ENCODE measurements at regions not wholly inside any gene's neighbourhood (a gene's known extent, or its start where the extent isn't known, plus 50 kb on each side); places are given as distances from the start of the nearest gene placed in this dataset.
"Not testable (repeated sequence)": the region's sequence is repeated elsewhere in the genome, so short reads cannot be mapped to it uniquely, and the experiment has no call there.

GRCh38 chr7:65302883-65303282 is 70.8 kb upstream of the ZNF92 start:
- TF ChIP-seq POLR2A (IDR thresholded peaks at IDR 0.05) (no peak), POLR2AphosphoS5 (IDR thresholded peaks at IDR 0.05) (no peak), CTCF (IDR thresholded peaks at IDR 0.05) (no peak), EP300 (IDR thresholded peaks at IDR 0.05) (no peak)
- H3K4me1 ChIP-seq, result peaks cover 0 to 3% (median 0%) of the 10 kb centered on the region in 3 donors
- WGBS, 2 donors (ENCODE audit: low coverage in 1 of 2), result 86% methylated on average over 1 of the region's 1 CpG; no CpG with 5 or more reads in 1 of the 2 donors
- no peaks in the 10 kb centered on the region for H3K36me3 ChIP-seq
- no peak for ATAC-seq
- no peak overlapping the region for H3K4me3 ChIP-seq
- H3K27me3 ChIP-seq, result peaks cover 30% of the 10 kb centered on the region
- H3K9me3 ChIP-seq, result no peaks in the 10 kb centered on the region
- no peak overlapping the region for H3K27ac ChIP-seq

- H3K27ac ChIP-seq, result no peak overlapping the region
- no peak for ATAC-seq
- no peak overlapping the region for H3K4me3 ChIP-seq
- H3K36me3 ChIP-seq, result no peaks in the 10 kb centered on the region
- no peak for TF ChIP-seq POLR2AphosphoS5 (IDR thresholded peaks at IDR 0.05)
- no peak for TF ChIP-seq POLR2A (IDR thresholded peaks at IDR 0.05)
- TF ChIP-seq EP300 (IDR thresholded peaks at IDR 0.05), result no peak
- TF ChIP-seq CTCF (IDR thresholded peaks at IDR 0.05), result no peak
- WGBS, 2 donors (ENCODE audit: low coverage in 1 of 2), result 14 to 44% methylated on average over 2 of the region's 2 CpGs
- no peaks in the 10 kb centered on the region for H3K9me3 ChIP-seq
- H3K27me3 ChIP-seq, result peaks cover 19% of the 10 kb centered on the region
- no peaks in the 10 kb centered on the region for H3K4me1 ChIP-seq
Measured at GRCh38 chr7:65301007-65301406, 72.6 kb upstream of the ZNF92 start.

- Histone ChIP-seq H3K4me3 (no peak overlapping the region), H3K4me1 (no peaks in the 10 kb centered on the region), H3K27me3 (peaks cover 9% of the 10 kb centered on the region), H3K9me3 (no peaks in the 10 kb centered on the region), H3K36me3 (no peaks in the 10 kb centered on the region), H3K27ac (no peak overlapping the region)
- no peak for ATAC-seq
- 88 to 95% methylated on average over 2 of the region's 2 CpGs for WGBS, 2 donors (ENCODE audit: low coverage in 1 of 2)
- no peak for TF ChIP-seq POLR2AphosphoS5 (IDR thresholded peaks at IDR 0.05)
Measured at GRCh38 chr7:65295409-65295808, 78.2 kb upstream of the ZNF92 start.

- 88 to 97% methylated on average over 1 to 5 of the region's 9 CpGs for WGBS, 2 donors (ENCODE audit: low coverage in 1 of 2)
- H3K4me3 ChIP-seq, result not testable (repeated sequence)
Measured at GRCh38 chr7:65290340-65290739, 83.3 kb upstream of the ZNF92 start.

GRCh38 chr7:65287023-65287422 is 86.6 kb upstream of the ZNF92 start:
- TF ChIP-seq EP300 (IDR thresholded peaks at IDR 0.05) (no peak), CTCF (IDR thresholded peaks at IDR 0.05) (no peak), POLR2A (IDR thresholded peaks at IDR 0.05) (no peak), POLR2AphosphoS5 (IDR thresholded peaks at IDR 0.05) (no peak)
- Histone ChIP-seq H3K9me3 (no peaks in the 10 kb centered on the region), H3K27me3 (no peaks in the 10 kb centered on the region), H3K4me1 (no peaks in the 10 kb centered on the region), H3K36me3 (no peaks in the 10 kb centered on the region), H3K27ac (no peak overlapping the region), H3K4me3 (no peak overlapping the region)
- 83 to 100% methylated on average over 3 to 4 of the region's 4 CpGs for WGBS, 2 donors (ENCODE audit: low coverage in 1 of 2)
- ATAC-seq, result no peak

More at GRCh38 chr7:65290340-65290739, 83.3 kb upstream of the ZNF92 start:
- ATAC-seq, H3K27ac ChIP-seq, H3K27me3 ChIP-seq, H3K36me3 ChIP-seq, H3K9me3 ChIP-seq, H3K4me1 ChIP-seq: not testable (repeated sequence)

GRCh38 chr7:65285906-65286864 is 87.5 kb upstream of the ZNF92 start:
- TF ChIP-seq POLR2A (IDR thresholded peaks at IDR 0.05) (no peak), POLR2AphosphoS5 (IDR thresholded peaks at IDR 0.05) (no peak), EP300 (IDR thresholded peaks at IDR 0.05) (no peak), CTCF (IDR thresholded peaks at IDR 0.05) (no peak)
- 76 to 88% methylated on average over 3 of the region's 3 CpGs for WGBS, 2 donors (ENCODE audit: low coverage in 1 of 2)
- no peak for ATAC-seq
- Histone ChIP-seq H3K9me3 (no peaks in the 10 kb centered on the region), H3K4me3 (no peak overlapping the region), H3K4me1 (no peaks in the 10 kb centered on the region), H3K27ac (no peak overlapping the region), H3K36me3 (no peaks in the 10 kb centered on the region), H3K27me3 (peaks cover under 1% of the 10 kb centered on the region)

GRCh38 chr7:65285241-65285640 is 88.4 kb upstream of the ZNF92 start:
- not testable (repeated sequence) for H3K36me3 ChIP-seq, H3K9me3 ChIP-seq, H3K27ac ChIP-seq, H3K4me3 ChIP-seq, ATAC-seq, H3K27me3 ChIP-seq, H3K4me1 ChIP-seq
- whole genome bisulfite sequencing, 2 donors (ENCODE audit: low coverage in 1 of 2), result 81 to 100% methylated on average over 2 of the region's 2 CpGs

All from gastroesophageal sphincter (tissue), 4 donors.